CD4-positive, alpha-beta T cell (primary cell): ENCODE measurements at regions not wholly inside any gene's neighbourhood (a gene's known extent, or its start where the extent isn't known, plus 50 kb on each side); places are given as distances from the start of the nearest gene placed in this dataset.
"Not testable (repeated sequence)": the region's sequence is repeated elsewhere in the genome, so short reads cannot be mapped to it uniquely, and the experiment has no call there.

Source experiments
- ATAC-seq: fragments of 200-7000 bp; cut with Tn5 transposase; one replicate; pipeline ENCODE4 v1.10.0; 2022; ENCODE audit warnings: mild to moderate bottlenecking; ENCODE audit not compliant: poor library complexity
- CTCF ChIA-PET: fragments of 350-600 bp; sonication (Branson Sonifier 250); formaldehyde crosslinking; loops from one replicate; lab custom pipeline; 2021; ENCODE audit warnings: antibody characterized with exemption, inconsistent platforms; lab: Charles Lee
- POLR2A ChIA-PET: fragments of 350-600 bp; sonication (Branson Sonifier 250); formaldehyde crosslinking; loops from one replicate; lab custom pipeline; 2021; ENCODE audit warnings: antibody characterized with exemption, inconsistent platforms; lab: Charles Lee
- DNase-seq, 14 experiments: peaks; one replicate each; pipeline ENCODE4 v3.0.0-alpha.2; 2013 to 2020; ENCODE audit warnings: mixed read lengths in 2 of 14
- H3K27ac ChIP-seq, 2 donors: one replicate each; pipeline versions ENCODE4 v1.5.1 to v1.7.0; 2013; ENCODE audit warnings: low read length in 2 of 2, low read depth in 1 of 2, mild to moderate bottlenecking in 1 of 2
- H3K27me3 ChIP-seq, 2 experiments: 1 replicate in 1 of 2; 2 replicates in 1 of 2; pipeline versions ENCODE4 v1.6.1 to v1.7.0; 2013; ENCODE audit warnings: low read length in 2 of 2, control low read depth in 1 of 2, mild to moderate bottlenecking in 1 of 2, moderate library complexity in 1 of 2; ENCODE audit not compliant: insufficient read depth in 2 of 2, control insufficient read depth in 1 of 2
- H3K36me3 ChIP-seq: one replicate; pipeline ENCODE4 v1.6.1; 2013; ENCODE audit warnings: low read length, control low read depth; ENCODE audit not compliant: insufficient read depth
- H3K4me1 ChIP-seq: one replicate; pipeline ENCODE4 v1.6.1; 2013; ENCODE audit warnings: low read length, control low read depth; ENCODE audit not compliant: insufficient read depth
- H3K4me3 ChIP-seq: one replicate; pipeline ENCODE4 v1.5.1; 2013; ENCODE audit warnings: mild to moderate bottlenecking, low read length, moderate library complexity
- H3K9me3 ChIP-seq, 2 experiments: 1 replicate in 1 of 2; 2 replicates in 1 of 2; pipeline versions ENCODE4 v1.6.1 to v1.7.0; 2013; ENCODE audit warnings: low read length in 2 of 2, mild to moderate bottlenecking in 2 of 2, control low read depth in 1 of 2, moderate library complexity in 1 of 2; ENCODE audit not compliant: control insufficient read depth in 1 of 2, insufficient read depth in 1 of 2
- H3K27ac Mint-ChIP-seq: one replicate; pipeline ENCODE4 v1.8.0; 2020; ENCODE audit warnings: mixed read lengths
- H3K27me3 Mint-ChIP-seq: one replicate; pipeline ENCODE4 v1.8.0; 2021; ENCODE audit warnings: mixed read lengths
- H3K36me3 Mint-ChIP-seq: one replicate; pipeline ENCODE4 v1.8.0; 2021; ENCODE audit warnings: low read depth, mixed read lengths
- H3K4me1 Mint-ChIP-seq: one replicate; pipeline ENCODE4 v1.8.0; 2021; ENCODE audit warnings: low read depth, mixed read lengths
- H3K4me3 Mint-ChIP-seq: one replicate; pipeline ENCODE4 v1.8.0; 2020; ENCODE audit warnings: mild to moderate bottlenecking, mixed read lengths
- H3K9me3 Mint-ChIP-seq: one replicate; pipeline ENCODE4 v1.8.0; 2020; ENCODE audit warnings: mixed read lengths
- CTCF ChIP-seq: fragments of 200-600 bp; IDR thresholded peaks from one replicate; pipeline ENCODE4 v1.8.0; 2022; ENCODE audit warnings: antibody characterized with exemption, mild to moderate bottlenecking
- intact Hi-C, 2 experiments: fragments of 100-400 bp; cut with DNase I in 1 of 2; cut with micrococcal nuclease in 1 of 2; formaldehyde crosslinking; loops; one replicate each; pipeline versions ENCODE4 v1.15.1 to v1.9.0; 2023 to 2025; cut with DNase I, micrococcal nuclease

- no peaks in the 10 kb centered on the region for H3K27me3 ChIP-seq
- no peak overlapping the region for H3K27ac Mint-ChIP-seq
- no peaks in the 10 kb centered on the region for H3K36me3 Mint-ChIP-seq
- POLR2A ChIA-PET, result no interaction called here
- TF ChIP-seq CTCF, result no peak
- no peaks in the 10 kb centered on the region for H3K36me3 ChIP-seq
- H3K4me1 Mint-ChIP-seq, result no peaks in the 10 kb centered on the region
- no peaks in the 10 kb centered on the region for H3K4me1 ChIP-seq
- no peaks in the 10 kb centered on the region for H3K9me3 Mint-ChIP-seq
- no peak overlapping the region for H3K27ac ChIP-seq
- CTCF ChIA-PET, result no interaction called here
- ATAC-seq (no peak), DNase-seq (no peak)
- H3K4me3 Mint-ChIP-seq, result no peak overlapping the region
- intact Hi-C loops, result no loop called here
- peaks cover 0 to 4% of the 10 kb centered on the region in 2 experiments for H3K9me3 ChIP-seq
- no peak overlapping the region for H3K4me3 ChIP-seq
- no peaks in the 10 kb centered on the region for H3K27me3 Mint-ChIP-seq
Observed at GRCh38 chr16:48956620-48957019, 325.0 kb downstream of the CBLN1 start.

DNA sequence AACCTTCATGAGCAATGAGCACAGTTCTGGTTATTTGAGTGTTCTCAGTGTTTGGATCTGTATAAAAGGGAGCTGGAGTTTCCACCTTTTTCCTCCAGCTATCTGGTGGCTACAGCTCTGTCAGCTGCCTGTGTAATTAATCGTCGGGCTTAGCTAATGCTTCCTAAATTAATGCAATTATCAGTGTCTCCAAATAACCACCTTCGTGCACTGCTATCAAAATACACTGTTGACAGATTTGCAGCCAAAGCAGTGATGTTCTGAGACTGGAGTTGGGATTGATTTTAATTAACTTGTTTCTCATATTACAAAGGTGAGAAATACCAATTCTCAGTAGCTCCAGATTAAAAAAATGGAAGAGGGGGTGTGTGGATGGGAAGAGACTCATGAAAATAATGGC lies 325.8 kb downstream of the CBLN1 start:
- DNase-seq (no peak), ATAC-seq (no peak)
- Histone ChIP-seq H3K4me1 (no peaks in the 10 kb centered on the region), H3K27me3 (no peaks in the 10 kb centered on the region), H3K36me3 (no peaks in the 10 kb centered on the region), H3K4me3 (no peak overlapping the region), H3K9me3 (peaks cover 0 to 4% of the 10 kb centered on the region in 2 experiments), H3K27ac (no peak overlapping the region)
- intact Hi-C loops, result no loop called here
- H3K27ac Mint-ChIP-seq, result no peak overlapping the region
- TF ChIP-seq CTCF, result no peak
- no peaks in the 10 kb centered on the region for H3K27me3 Mint-ChIP-seq
- no peaks in the 10 kb centered on the region for H3K9me3 Mint-ChIP-seq
- no peak overlapping the region for H3K4me3 Mint-ChIP-seq
- no peaks in the 10 kb centered on the region for H3K4me1 Mint-ChIP-seq
- ChIA-PET POLR2A (no interaction called here), CTCF (no interaction called here)
- H3K36me3 Mint-ChIP-seq, result no peaks in the 10 kb centered on the region

DNA sequence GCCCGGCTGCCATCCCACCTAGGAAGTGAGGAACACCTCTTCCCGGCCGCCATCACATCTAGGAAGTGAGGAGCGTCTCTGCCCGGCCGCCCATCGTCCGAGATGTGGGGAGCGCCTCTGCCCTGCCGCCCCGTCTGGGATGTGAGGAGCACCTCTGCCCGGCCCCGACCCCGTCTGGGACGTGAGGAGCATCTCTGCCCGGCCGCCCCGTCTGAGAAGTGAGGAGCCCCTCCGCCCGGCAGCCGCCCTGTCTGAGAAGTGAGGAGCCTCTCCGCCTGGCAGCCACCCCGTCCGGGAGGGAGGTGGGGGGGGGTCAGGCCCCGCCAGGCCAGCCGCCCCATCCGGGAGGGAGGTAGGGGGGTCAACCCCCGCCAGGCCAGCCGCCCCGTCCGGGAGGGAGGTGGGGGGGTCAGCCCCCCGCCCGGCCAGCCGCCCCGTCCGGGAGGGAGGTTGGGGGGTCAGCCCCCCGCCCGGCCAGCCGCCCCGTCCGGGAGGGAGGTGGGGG lies 330.0 kb downstream of the CBLN1 start:
- intact Hi-C loops, H3K4me3 ChIP-seq, H3K4me3 Mint-ChIP-seq, H3K27ac Mint-ChIP-seq, H3K27ac ChIP-seq, H3K4me1 Mint-ChIP-seq, H3K36me3 Mint-ChIP-seq, H3K36me3 ChIP-seq, H3K27me3 ChIP-seq, H3K27me3 Mint-ChIP-seq, CTCF ChIA-PET, H3K4me1 ChIP-seq, H3K9me3 Mint-ChIP-seq, H3K9me3 ChIP-seq, ATAC-seq, POLR2A ChIA-PET, DNase-seq: not testable (repeated sequence)

DNA sequence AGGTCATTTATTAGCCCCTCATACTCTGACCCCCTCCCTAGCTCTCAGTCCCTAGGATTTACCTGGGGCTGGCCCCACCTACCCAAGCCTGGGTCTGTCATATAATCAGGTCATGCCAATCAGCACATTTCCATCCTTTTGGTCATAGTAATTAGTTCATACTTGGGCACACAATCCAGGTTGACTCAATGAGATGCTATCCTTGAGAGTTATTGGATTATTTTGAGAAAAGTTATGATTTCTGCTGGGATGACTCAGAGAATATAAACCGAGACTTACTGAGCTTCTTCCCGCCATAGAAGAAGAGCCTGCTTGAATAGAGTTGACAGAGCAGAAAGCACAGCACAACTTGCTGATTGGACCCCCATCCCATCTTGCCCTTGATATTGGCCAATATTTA lies 331.5 kb downstream of the CBLN1 start:
- no peaks in the 10 kb centered on the region for H3K27me3 ChIP-seq
- ChIA-PET POLR2A (no interaction called here), CTCF (no interaction called here)
- no peaks in the 10 kb centered on the region for H3K4me1 ChIP-seq
- no peaks in the 10 kb centered on the region for H3K36me3 Mint-ChIP-seq
- H3K27me3 Mint-ChIP-seq, result no peaks in the 10 kb centered on the region
- intact Hi-C loops, result no loop called here
- H3K4me3 ChIP-seq, result no peak overlapping the region
- no peak overlapping the region for H3K27ac ChIP-seq
- no peak for TF ChIP-seq CTCF
- H3K4me3 Mint-ChIP-seq, result no peak overlapping the region
- H3K4me1 Mint-ChIP-seq, result no peaks in the 10 kb centered on the region
- no peak for ATAC-seq
- H3K9me3 ChIP-seq, result peaks cover 0 to 5% of the 10 kb centered on the region in 2 experiments
- H3K36me3 ChIP-seq, result no peaks in the 10 kb centered on the region
- H3K9me3 Mint-ChIP-seq, result peaks cover 1% of the 10 kb centered on the region
- DNase-seq, result no peak
- H3K27ac Mint-ChIP-seq, result no peak overlapping the region
